Ishikawa (cell line): ENCODE measurements at regions not wholly inside any gene's neighbourhood (a gene's known extent, or its start where the extent isn't known, plus 50 kb on each side); places are given as distances from the start of the nearest gene placed in this dataset.

Source experiments
- CEBPB ChIP-seq: IDR thresholded peaks from 2 replicates; pipeline ENCODE4 v1.6.1; 2012
- CREB1 ChIP-seq: IDR thresholded peaks from 2 replicates; pipeline ENCODE4 v1.6.1; 2012; ENCODE audit warnings: low read depth
- EGR1 ChIP-seq: IDR thresholded peaks from 2 replicates; pipeline ENCODE4 v1.6.1; 2012
- EP300 ChIP-seq: IDR thresholded peaks from 2 replicates; pipeline ENCODE4 v1.6.1; 2012; ENCODE audit warnings: borderline replicate concordance
- FOXM1 ChIP-seq: IDR thresholded peaks from 2 replicates; pipeline ENCODE4 v1.6.1; 2012; ENCODE audit warnings: low read depth, borderline replicate concordance
- NFIC ChIP-seq: IDR thresholded peaks from 2 replicates; pipeline ENCODE4 v1.6.1; 2012
- RAD21 ChIP-seq: IDR thresholded peaks from 2 replicates; pipeline ENCODE4 v1.6.1; 2012; ENCODE audit warnings: low read depth
- TAF1 ChIP-seq: IDR thresholded peaks from 2 replicates; pipeline ENCODE4 v1.6.1; 2012; ENCODE audit warnings: low read depth, mild to moderate bottlenecking
- TCF12 ChIP-seq: IDR thresholded peaks from 2 replicates; pipeline ENCODE4 v1.6.1; 2012; ENCODE audit warnings: low read depth
- TEAD4 ChIP-seq: IDR thresholded peaks from 2 replicates; pipeline ENCODE4 v1.6.1; 2012
- YY1 ChIP-seq: IDR thresholded peaks from 2 replicates; pipeline ENCODE4 v1.6.1; 2012; ENCODE audit warnings: low read depth
- ZBTB7A ChIP-seq: IDR thresholded peaks from 2 replicates; pipeline ENCODE4 v1.6.1; 2012; ENCODE audit warnings: low read depth
- TF ChIP-seq, protein P1 (sequence below): IDR thresholded peaks from 2 replicates; pipeline ENCODE4 v1.6.1; 2012
- TF ChIP-seq, protein P2 (sequence below): IDR thresholded peaks from 2 replicates; pipeline ENCODE4 v1.6.1; 2012; ENCODE audit warnings: low read depth, mild to moderate bottlenecking
- TF ChIP-seq, protein P3 (sequence below): IDR thresholded peaks from 2 replicates; pipeline ENCODE4 v1.6.1; 2012

DNA sequence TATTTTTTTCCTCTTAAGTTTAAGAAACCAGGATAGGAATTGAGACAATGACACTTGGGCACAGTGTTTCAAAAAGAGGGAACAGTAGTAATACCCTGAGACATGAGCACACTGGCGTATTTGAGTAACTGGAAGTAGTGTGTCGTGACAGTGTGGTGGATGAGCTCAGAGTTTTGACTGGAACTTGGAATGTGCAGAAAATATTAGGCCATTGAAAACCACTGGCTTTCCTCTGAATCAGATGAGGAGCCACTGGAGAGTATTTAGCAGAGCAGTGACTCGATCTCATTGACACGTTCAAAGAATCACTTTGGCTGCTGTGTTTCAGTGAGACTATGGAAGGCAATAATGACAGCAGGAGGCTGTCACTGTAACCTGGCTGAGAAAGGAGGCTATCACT, 1531.2 kb downstream of the STIM2 start:
- TF ChIP-seq EP300 (no peak), TCF12 (no peak), TEAD4 (no peak), YY1 (no peak), EGR1 (no peak), CEBPB (no peak), NFIC (no peak), FOXM1 (no peak), TAF1 (no peak), ZBTB7A (no peak), CREB1 (no peak), RAD21 (no peak)
- TF ChIP-seq, protein P1, sequence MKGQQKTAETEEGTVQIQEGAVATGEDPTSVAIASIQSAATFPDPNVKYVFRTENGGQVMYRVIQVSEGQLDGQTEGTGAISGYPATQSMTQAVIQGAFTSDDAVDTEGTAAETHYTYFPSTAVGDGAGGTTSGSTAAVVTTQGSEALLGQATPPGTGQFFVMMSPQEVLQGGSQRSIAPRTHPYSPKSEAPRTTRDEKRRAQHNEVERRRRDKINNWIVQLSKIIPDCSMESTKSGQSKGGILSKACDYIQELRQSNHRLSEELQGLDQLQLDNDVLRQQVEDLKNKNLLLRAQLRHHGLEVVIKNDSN = no peak
- TF ChIP-seq, protein P2, sequence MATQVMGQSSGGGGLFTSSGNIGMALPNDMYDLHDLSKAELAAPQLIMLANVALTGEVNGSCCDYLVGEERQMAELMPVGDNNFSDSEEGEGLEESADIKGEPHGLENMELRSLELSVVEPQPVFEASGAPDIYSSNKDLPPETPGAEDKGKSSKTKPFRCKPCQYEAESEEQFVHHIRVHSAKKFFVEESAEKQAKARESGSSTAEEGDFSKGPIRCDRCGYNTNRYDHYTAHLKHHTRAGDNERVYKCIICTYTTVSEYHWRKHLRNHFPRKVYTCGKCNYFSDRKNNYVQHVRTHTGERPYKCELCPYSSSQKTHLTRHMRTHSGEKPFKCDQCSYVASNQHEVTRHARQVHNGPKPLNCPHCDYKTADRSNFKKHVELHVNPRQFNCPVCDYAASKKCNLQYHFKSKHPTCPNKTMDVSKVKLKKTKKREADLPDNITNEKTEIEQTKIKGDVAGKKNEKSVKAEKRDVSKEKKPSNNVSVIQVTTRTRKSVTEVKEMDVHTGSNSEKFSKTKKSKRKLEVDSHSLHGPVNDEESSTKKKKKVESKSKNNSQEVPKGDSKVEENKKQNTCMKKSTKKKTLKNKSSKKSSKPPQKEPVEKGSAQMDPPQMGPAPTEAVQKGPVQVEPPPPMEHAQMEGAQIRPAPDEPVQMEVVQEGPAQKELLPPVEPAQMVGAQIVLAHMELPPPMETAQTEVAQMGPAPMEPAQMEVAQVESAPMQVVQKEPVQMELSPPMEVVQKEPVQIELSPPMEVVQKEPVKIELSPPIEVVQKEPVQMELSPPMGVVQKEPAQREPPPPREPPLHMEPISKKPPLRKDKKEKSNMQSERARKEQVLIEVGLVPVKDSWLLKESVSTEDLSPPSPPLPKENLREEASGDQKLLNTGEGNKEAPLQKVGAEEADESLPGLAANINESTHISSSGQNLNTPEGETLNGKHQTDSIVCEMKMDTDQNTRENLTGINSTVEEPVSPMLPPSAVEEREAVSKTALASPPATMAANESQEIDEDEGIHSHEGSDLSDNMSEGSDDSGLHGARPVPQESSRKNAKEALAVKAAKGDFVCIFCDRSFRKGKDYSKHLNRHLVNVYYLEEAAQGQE = no peak
- TF ChIP-seq, protein P3, sequence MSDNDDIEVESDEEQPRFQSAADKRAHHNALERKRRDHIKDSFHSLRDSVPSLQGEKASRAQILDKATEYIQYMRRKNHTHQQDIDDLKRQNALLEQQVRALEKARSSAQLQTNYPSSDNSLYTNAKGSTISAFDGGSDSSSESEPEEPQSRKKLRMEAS = no peak

DNA sequence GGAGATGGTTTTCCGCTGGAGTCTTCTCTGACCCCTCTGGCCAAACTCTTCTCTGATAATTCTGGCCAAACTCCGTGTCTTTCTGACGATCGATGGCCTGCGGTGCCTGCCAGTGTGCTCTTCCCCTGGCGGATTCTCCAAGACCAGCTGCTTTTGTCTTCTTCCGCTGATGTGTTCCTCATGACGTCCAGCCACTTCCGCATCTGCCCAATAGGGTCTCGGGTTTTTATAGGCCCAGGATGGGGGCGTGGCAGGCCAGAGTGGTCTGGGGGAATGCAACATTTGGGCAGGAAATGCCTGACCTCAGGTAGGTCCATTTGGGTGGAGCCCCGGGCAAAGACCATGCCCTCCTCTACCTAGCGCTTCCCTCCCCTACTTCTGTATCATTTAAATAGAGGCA, 1542.1 kb downstream of the STIM2 start:
- no peak for TF ChIP-seq YY1

DNA sequence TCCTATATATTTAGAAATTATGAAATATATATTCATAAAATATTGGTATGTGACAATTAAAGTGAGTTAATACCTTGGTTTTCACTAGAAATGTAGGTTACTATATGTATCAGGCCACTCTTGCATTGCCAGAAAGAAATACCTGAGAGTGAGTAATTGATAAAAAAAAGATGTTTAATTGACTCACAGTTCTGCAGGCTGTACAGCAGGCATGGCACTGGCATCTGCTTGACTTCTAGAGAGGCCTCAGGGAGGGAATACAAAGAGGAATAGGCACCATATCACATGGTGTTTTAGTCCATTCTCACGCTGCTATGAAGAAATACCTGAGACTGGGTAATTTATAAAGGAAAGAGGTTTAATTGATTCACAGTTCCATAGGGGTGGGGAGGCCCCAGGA, 1560.6 kb downstream of the STIM2 start:
- TF ChIP-seq, protein P3 = no peak
- TF ChIP-seq ZBTB7A (no peak), EP300 (no peak), TAF1 (no peak), TCF12 (no peak), TEAD4 (no peak), CREB1 (no peak), FOXM1 (no peak), CEBPB (no peak), NFIC (no peak), YY1 (no peak), RAD21 (no peak), EGR1 (no peak)
- TF ChIP-seq, protein P1 = no peak
- TF ChIP-seq, protein P2 = no peak

DNA sequence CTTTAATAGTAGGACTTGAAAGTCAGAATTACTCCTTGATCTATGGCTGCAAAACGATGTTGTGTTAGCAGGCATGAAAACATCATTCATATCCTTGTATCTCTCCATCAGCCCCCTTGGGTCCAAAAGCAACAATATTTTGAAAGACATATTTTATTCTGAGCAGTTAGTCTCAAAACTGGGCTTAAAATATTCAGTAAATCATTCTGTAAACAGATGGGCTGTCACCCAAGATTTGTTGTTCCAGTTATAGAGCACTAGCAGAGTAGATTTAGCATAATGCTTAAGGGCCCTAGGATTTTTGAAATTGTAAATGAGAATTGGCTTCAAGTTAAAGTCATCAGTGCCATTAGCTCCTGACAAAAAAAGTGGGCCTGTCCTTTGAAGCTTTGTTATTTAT, 1565.6 kb downstream of the STIM2 start:
- no peak for TF ChIP-seq CEBPB
- no peak for TF ChIP-seq TCF12
- TF ChIP-seq EP300 = no peak
- TF ChIP-seq, protein P2 = no peak
- TF ChIP-seq RAD21 = no peak
- TF ChIP-seq, protein P3 = no peak

DNA sequence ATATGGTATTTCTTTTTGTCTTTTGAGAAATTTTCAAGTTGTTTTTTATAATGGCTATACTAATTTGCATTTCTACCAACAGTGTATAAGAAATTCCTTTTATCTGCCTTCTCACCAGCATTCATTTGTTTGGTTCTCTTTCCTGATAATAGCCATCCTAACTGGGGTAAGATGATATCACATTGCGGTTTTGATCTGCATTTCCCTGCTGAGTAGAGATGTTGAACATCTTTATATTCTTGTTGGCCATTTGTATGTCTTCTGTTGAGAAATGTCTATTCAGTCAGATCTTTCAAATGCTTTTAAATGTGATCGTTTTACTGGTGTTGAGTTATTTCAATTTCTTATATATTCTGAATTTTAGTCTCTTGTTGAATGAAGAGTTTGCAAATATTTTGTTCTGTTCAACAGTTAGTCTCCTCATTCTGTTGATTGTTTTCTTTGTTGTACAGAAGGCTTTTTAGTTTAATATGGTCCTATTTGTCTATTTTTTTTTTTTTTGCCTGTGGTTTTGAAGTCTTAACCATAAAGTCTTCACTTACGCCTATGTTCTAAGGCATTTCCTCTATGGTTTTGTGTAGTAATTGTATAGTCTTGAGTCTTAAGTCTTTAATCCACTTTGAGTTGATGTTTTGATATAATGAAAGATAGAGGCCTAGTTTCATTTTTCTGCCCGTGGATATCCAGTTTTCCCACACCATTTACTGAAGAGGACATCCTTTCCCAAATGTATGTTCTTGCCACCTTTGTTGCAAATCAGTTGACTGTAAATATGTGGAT, 1566.9 kb downstream of the STIM2 start:
- TF ChIP-seq CEBPB (no peak), FOXM1 (no peak), YY1 (no peak), TEAD4 (no peak), ZBTB7A (no peak), NFIC (no peak), TAF1 (no peak), CREB1 (no peak), EP300 (no peak)
- TF ChIP-seq, protein P3 = no peak
- TF ChIP-seq, protein P2 = no peak
